Endodermal cell (in vitro differentiated cells): ENCODE measurements at regions not wholly inside any gene's neighbourhood (a gene's known extent, or its start where the extent isn't known, plus 50 kb on each side); places are given as distances from the start of the nearest gene placed in this dataset.
"Not testable (repeated sequence)": the region's sequence is repeated elsewhere in the genome, so short reads cannot be mapped to it uniquely, and the experiment has no call there.

ENCODE experiments used
- DNase-seq: peaks from one replicate; pipeline ENCODE4 v3.0.0-alpha.2; 2017
- H3K27ac ChIP-seq: 2 replicates; pipeline ENCODE4 v1.5.1; 2013; ENCODE audit warnings: mild to moderate bottlenecking, low read depth, low read length, moderate library complexity
- H3K27me3 ChIP-seq: 2 replicates; pipeline ENCODE4 v1.6.1; 2013; ENCODE audit warnings: mild to moderate bottlenecking, low read length, moderate library complexity; ENCODE audit not compliant: insufficient read depth, control insufficient read depth, poor library complexity, severe bottlenecking
- H3K36me3 ChIP-seq: 2 replicates; pipeline ENCODE4 v1.7.0; 2013; ENCODE audit warnings: mild to moderate bottlenecking, low read length, moderate library complexity; ENCODE audit not compliant: control insufficient read depth, insufficient read depth
- H3K4me1 ChIP-seq: one replicate; pipeline ENCODE4 v1.7.0; 2013; ENCODE audit warnings: low read length; ENCODE audit not compliant: control insufficient read depth, insufficient read depth
- H3K4me3 ChIP-seq: 2 replicates; pipeline ENCODE4 v1.5.1; 2013; ENCODE audit warnings: mild to moderate bottlenecking, low read length, moderate library complexity
- H3K9ac ChIP-seq: 2 replicates; pipeline ENCODE4 v1.6.1; 2013; ENCODE audit warnings: mild to moderate bottlenecking, low read length, moderate library complexity; ENCODE audit not compliant: poor library complexity, severe bottlenecking; ENCODE audit errors: extremely low read depth
- H3K9me3 ChIP-seq: 2 replicates; pipeline ENCODE4 v1.6.1; 2013; ENCODE audit warnings: mild to moderate bottlenecking, low read length, moderate library complexity; ENCODE audit not compliant: control insufficient read depth
- H3K27ac Mint-ChIP-seq: 2 replicates; pipeline ENCODE4 v1.8.0; 2020; ENCODE audit warnings: mixed read lengths
- H3K27me3 Mint-ChIP-seq: 2 replicates; pipeline ENCODE4 v1.8.0; 2021; ENCODE audit warnings: mild to moderate bottlenecking, mixed read lengths; ENCODE audit not compliant: insufficient read depth
- H3K36me3 Mint-ChIP-seq: 2 replicates; pipeline ENCODE4 v1.8.0; 2020; ENCODE audit warnings: low read depth, mixed read lengths
- H3K4me1 Mint-ChIP-seq: 2 replicates; pipeline ENCODE4 v1.8.0; 2020; ENCODE audit warnings: mixed read lengths
- H3K4me3 Mint-ChIP-seq: 2 replicates; pipeline ENCODE4 v1.8.0; 2020; ENCODE audit warnings: mild to moderate bottlenecking, moderate library complexity, mixed read lengths
- H3K9me3 Mint-ChIP-seq: 2 replicates; pipeline ENCODE4 v1.8.0; 2020; ENCODE audit warnings: mild to moderate bottlenecking, mixed read lengths
- CTCF ChIP-seq: fragments of 200-600 bp; sonication (generic); conservative IDR thresholded peaks from 2 replicates; pipeline ENCODE4 v1.5.0; 2021; ENCODE audit warnings: antibody characterized with exemption, mild to moderate bottlenecking
- WGBS, 2 experiments: methylation state at CpG; one replicate each; pipeline versions ENCODE4 v1.1.5 to v1.1.7; 2013; ENCODE audit warnings: missing lambda C conversion rate in 2 of 2, mixed read lengths in 1 of 2; ENCODE audit not compliant: insufficient coverage in 1 of 2, insufficient read length in 1 of 2; 5-methylcytosine and 5-hydroxymethylcytosine counted together

- Mint-ChIP-seq H3K9me3 (no peaks in the 10 kb centered on the region), H3K4me3 (no peak overlapping the region), H3K36me3 (no peaks in the 10 kb centered on the region), H3K27me3 (no peaks in the 10 kb centered on the region), H3K27ac (no peak overlapping the region), H3K4me1 (peaks cover 5% of the 10 kb centered on the region)
- Histone ChIP-seq H3K36me3 (no peaks in the 10 kb centered on the region), H3K4me3 (no peak overlapping the region), H3K9me3 (no peaks in the 10 kb centered on the region), H3K27me3 (no peaks in the 10 kb centered on the region), H3K4me1 (no peaks in the 10 kb centered on the region), H3K9ac (no peak overlapping the region), H3K27ac (no peak overlapping the region)
- TF ChIP-seq CTCF: no peak
- 92 to 93% methylated on average over 3 of the region's 3 CpGs for WGBS, 2 experiments
- DNase-seq: no peak
Observed at GRCh38 chr1:244297087-244297486, 154.6 kb downstream of the ADSS2 start.

GRCh38 chr1:244297616-244298015 is 154.1 kb downstream of the ADSS2 start:
- Mint-ChIP-seq H3K27me3 (no peaks in the 10 kb centered on the region), H3K36me3 (no peaks in the 10 kb centered on the region), H3K27ac (no peak overlapping the region), H3K4me1 (peaks cover 5% of the 10 kb centered on the region), H3K4me3 (no peak overlapping the region), H3K9me3 (no peaks in the 10 kb centered on the region)
- Histone ChIP-seq H3K27me3 (no peaks in the 10 kb centered on the region), H3K9ac (no peak overlapping the region), H3K27ac (no peak overlapping the region), H3K4me1 (no peaks in the 10 kb centered on the region), H3K9me3 (no peaks in the 10 kb centered on the region), H3K4me3 (no peak overlapping the region), H3K36me3 (no peaks in the 10 kb centered on the region)
- 94 to 95% methylated on average over 4 to 7 of the region's 7 CpGs for WGBS, 2 experiments
- no peak for TF ChIP-seq CTCF
- no peak for DNase-seq

- H3K27me3 Mint-ChIP-seq, H3K4me1 ChIP-seq, H3K4me3 ChIP-seq, DNase-seq, H3K4me1 Mint-ChIP-seq, H3K36me3 Mint-ChIP-seq, H3K4me3 Mint-ChIP-seq, H3K9me3 Mint-ChIP-seq, H3K27ac ChIP-seq, H3K9ac ChIP-seq, H3K9me3 ChIP-seq, H3K36me3 ChIP-seq, H3K27ac Mint-ChIP-seq, H3K27me3 ChIP-seq: not testable (repeated sequence)
- WGBS, 2 experiments: 88 to 98% methylated on average over 10 to 11 of the region's 12 CpGs
Observed at GRCh38 chr1:244300029-244300375, 151.7 kb downstream of the ADSS2 start.

GRCh38 chr1:244301595-244302130 is 150.0 kb downstream of the ADSS2 start:
- Mint-ChIP-seq H3K9me3 (peaks cover 12% of the 10 kb centered on the region), H3K4me3 (no peak overlapping the region), H3K27ac (no peak overlapping the region), H3K4me1 (peaks cover 5% of the 10 kb centered on the region), H3K27me3 (no peaks in the 10 kb centered on the region), H3K36me3 (no peaks in the 10 kb centered on the region)
- no peak overlapping the region for H3K9ac ChIP-seq
- 91 to 94% methylated on average over 3 to 4 of the region's 5 CpGs for WGBS, 2 experiments
- TF ChIP-seq CTCF: no peak
- H3K4me1 ChIP-seq: no peaks in the 10 kb centered on the region
- no peak overlapping the region for H3K27ac ChIP-seq
- peaks cover 11% of the 10 kb centered on the region for H3K9me3 ChIP-seq
- H3K36me3 ChIP-seq: no peaks in the 10 kb centered on the region
- DNase-seq: no peak
- H3K4me3 ChIP-seq: no peak overlapping the region
- no peaks in the 10 kb centered on the region for H3K27me3 ChIP-seq
